Neutrophil (primary cell): ENCODE measurements at regions not wholly inside any gene's neighbourhood (a gene's known extent, or its start where the extent isn't known, plus 50 kb on each side); places are given as distances from the start of the nearest gene placed in this dataset.
"Not testable (repeated sequence)": the region's sequence is repeated elsewhere in the genome, so short reads cannot be mapped to it uniquely, and the experiment has no call there.

Experiments used
- H3K27ac ChIP-seq: fragments of 200-600 bp; sonication (generic); 2 replicates; pipeline ENCODE4 v1.5.1; 2016; ENCODE audit warnings: mild to moderate bottlenecking, moderate library complexity
- H3K27me3 ChIP-seq: fragments of 200-600 bp; sonication (generic); 2 replicates; pipeline ENCODE4 v1.6.0; 2016; ENCODE audit warnings: mild to moderate bottlenecking
- H3K36me3 ChIP-seq: fragments of 200-600 bp; sonication (generic); 2 replicates; pipeline ENCODE4 v1.5.1; 2017
- H3K4me1 ChIP-seq, 2 experiments: fragments of 200-600 bp in 1 of 2; sonication (generic) in 1 of 2; 1 replicate in 1 of 2; 2 replicates in 1 of 2; pipeline versions ENCODE4 v1.5.1 to v1.6.1; 2013 to 2016; ENCODE audit warnings: low read depth in 1 of 2, low read length in 1 of 2, mild to moderate bottlenecking in 1 of 2, moderate library complexity in 1 of 2; ENCODE audit not compliant: control insufficient read depth in 1 of 2, insufficient read depth in 1 of 2
- H3K4me3 ChIP-seq, 2 experiments: fragments of 200-600 bp in 1 of 2; sonication (generic) in 1 of 2; 1 replicate in 1 of 2; 2 replicates in 1 of 2; pipeline ENCODE4 v1.5.1; 2013 to 2016; ENCODE audit warnings: low read depth in 1 of 2, low read length in 1 of 2, mild to moderate bottlenecking in 1 of 2, moderate library complexity in 1 of 2
- H3K9me3 ChIP-seq: fragments of 200-600 bp; sonication (generic); 2 replicates; pipeline ENCODE4 v1.5.1; 2016
- TF ChIP-seq, protein P1 (sequence below): fragments of 200-600 bp; sonication (generic); IDR thresholded peaks from 2 replicates; pipeline ENCODE4 v1.5.1; 2016; ENCODE audit warnings: antibody characterized with exemption

DNA sequence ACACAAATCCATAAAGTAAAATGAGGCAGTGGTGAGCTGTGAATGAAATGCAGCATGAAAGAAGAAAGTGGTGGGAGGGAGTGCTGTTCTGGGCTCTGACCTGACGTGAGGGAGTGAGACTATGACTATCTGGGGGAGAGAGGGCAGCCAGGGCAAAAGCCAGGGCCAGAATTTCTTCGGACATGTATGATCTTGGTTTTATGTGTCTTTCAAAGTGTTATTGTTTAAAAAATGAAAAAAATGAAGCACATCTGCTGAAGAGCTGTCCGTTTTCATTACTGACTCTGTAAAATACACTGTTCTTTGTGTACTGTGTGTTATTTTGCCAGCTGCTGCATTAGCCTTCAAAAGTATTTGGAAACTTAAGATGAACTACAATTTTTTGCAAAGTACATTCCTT, 70.2 kb upstream of the KLF14 start:
- Histone ChIP-seq H3K36me3 (no peaks in the 10 kb centered on the region), H3K4me1 (no peaks in the 10 kb centered on the region), H3K27me3 (peaks cover 15% of the 10 kb centered on the region), H3K9me3 (no peaks in the 10 kb centered on the region), H3K27ac (no peak overlapping the region), H3K4me3 (no peak overlapping the region)
- TF ChIP-seq, protein P1, sequence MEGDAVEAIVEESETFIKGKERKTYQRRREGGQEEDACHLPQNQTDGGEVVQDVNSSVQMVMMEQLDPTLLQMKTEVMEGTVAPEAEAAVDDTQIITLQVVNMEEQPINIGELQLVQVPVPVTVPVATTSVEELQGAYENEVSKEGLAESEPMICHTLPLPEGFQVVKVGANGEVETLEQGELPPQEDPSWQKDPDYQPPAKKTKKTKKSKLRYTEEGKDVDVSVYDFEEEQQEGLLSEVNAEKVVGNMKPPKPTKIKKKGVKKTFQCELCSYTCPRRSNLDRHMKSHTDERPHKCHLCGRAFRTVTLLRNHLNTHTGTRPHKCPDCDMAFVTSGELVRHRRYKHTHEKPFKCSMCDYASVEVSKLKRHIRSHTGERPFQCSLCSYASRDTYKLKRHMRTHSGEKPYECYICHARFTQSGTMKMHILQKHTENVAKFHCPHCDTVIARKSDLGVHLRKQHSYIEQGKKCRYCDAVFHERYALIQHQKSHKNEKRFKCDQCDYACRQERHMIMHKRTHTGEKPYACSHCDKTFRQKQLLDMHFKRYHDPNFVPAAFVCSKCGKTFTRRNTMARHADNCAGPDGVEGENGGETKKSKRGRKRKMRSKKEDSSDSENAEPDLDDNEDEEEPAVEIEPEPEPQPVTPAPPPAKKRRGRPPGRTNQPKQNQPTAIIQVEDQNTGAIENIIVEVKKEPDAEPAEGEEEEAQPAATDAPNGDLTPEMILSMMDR: no peak

DNA sequence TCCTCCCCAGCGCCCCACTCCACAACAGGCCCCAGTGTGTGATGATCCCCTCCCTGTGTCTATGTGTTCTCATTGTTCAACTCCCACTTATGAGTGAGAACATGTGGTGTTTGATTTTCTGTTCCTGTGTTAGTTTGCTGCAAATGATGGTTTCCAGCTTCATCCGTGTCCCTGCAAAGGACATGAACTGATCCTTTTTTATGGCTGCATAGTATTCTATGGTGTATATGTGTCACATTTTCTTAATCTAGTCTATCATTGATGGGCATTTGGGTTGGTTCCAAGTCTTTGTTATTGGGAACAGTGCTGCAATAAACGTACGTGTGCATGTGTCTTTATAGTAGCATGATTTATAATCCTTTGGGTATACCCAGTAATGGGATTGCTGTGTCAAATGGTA, 78.8 kb upstream of the KLF14 start:
- H3K36me3 ChIP-seq, H3K4me3 ChIP-seq, H3K4me1 ChIP-seq, H3K27me3 ChIP-seq, H3K9me3 ChIP-seq, H3K27ac ChIP-seq: not testable (repeated sequence)

DNA sequence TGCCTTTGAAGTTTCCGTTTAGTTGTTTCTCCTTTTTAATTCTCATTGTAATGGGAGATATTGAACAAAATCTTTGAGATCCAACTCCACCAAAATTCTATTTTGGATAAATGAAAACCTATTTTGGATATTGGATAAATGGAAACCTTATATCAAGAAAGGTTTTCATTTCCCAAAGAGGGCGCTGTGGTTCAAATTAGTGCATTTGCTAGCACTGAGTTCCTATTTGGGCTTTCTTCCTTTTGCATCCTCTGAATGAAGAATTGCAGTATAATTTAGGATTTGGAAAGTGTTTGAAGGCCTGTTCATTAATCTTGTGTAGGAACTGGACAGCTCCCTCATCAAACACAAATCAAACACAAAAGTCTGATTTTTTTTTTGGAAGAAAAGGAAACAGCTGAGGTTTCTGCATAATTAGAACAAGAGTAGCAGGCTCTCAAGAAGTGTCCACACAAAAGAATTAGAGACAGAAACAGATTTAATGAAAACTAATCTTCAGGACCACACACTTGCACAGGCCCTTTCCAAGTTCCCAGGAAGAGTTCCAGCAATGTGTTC, 80.8 kb upstream of the KLF14 start:
- Histone ChIP-seq H3K27ac (no peak overlapping the region), H3K9me3 (no peaks in the 10 kb centered on the region), H3K4me3 (no peak overlapping the region), H3K36me3 (no peaks in the 10 kb centered on the region), H3K27me3 (no peaks in the 10 kb centered on the region), H3K4me1 (no peaks in the 10 kb centered on the region)
- TF ChIP-seq, protein P1: no peak

DNA sequence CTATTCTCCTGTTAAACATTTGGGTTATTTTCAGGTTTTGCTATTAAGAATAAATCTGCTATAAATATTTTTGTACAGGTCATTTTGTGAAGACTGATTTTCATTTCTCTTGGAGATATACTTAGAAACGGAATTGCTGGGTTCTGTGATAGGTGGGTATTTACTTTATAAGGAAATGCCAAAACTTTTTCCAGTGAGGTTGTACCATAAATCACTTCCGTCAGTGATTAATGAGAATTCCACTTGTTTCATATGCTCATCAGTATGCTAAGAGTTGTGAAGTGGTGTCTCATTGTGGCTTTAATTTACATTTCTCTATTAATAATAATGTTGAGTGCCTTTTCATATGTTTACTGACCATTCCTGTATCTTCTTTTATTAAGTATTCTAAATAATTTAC, 84.0 kb upstream of the KLF14 start:
- no peaks in the 10 kb centered on the region for H3K36me3 ChIP-seq
- H3K27me3 ChIP-seq: no peaks in the 10 kb centered on the region
- H3K4me1 ChIP-seq: no peaks in the 10 kb centered on the region
- no peak overlapping the region for H3K4me3 ChIP-seq
- TF ChIP-seq, protein P1: no peak
- H3K27ac ChIP-seq: no peak overlapping the region
- H3K9me3 ChIP-seq: no peaks in the 10 kb centered on the region

DNA sequence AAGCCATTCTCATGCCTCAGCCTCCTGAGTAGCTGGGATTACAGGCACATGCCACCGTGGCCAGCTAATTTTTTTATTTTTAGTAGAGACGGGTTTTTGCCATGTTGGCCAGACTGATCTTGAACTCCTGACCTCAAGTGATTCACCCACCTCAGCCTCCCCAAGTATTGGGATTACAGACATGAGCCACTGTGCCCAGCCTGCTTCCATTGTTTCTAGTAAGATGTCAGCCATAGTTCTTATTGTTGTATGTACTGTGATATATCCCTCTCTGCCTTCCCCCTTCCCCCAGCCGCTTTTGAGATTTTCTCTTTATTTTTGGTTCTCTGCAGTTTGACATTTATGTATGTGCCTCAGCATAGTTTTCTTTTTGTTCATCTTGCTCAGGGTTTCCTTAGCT, 87.9 kb upstream of the KLF14 start:
- Histone ChIP-seq H3K9me3 (peaks cover 4% of the 10 kb centered on the region), H3K27me3 (no peaks in the 10 kb centered on the region), H3K36me3 (no peaks in the 10 kb centered on the region), H3K4me3 (no peak overlapping the region), H3K4me1 (no peaks in the 10 kb centered on the region), H3K27ac (no peak overlapping the region)
- TF ChIP-seq, protein P1: no peak

DNA sequence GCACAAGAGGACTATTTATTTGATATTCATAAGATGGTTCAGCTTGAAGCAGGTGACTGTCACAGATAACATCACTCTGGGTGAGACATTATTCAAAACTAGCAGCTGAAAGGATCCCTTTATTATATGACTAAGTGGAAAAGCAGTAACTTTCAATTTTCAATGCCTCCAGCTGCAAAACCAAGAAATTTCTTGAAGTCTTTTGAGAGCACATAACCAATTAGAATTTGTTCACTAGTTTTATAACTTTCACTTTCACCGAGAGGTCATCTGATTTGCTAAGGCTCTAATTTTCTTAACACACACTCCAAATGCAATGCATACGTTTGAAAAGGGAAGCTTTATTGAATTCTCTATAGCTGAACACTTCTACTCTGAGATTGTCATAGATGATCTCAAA, 88.6 kb upstream of the KLF14 start:
- H3K27ac ChIP-seq: no peak overlapping the region
- no peaks in the 10 kb centered on the region for H3K27me3 ChIP-seq
- H3K4me3 ChIP-seq: no peak overlapping the region
- H3K4me1 ChIP-seq: no peaks in the 10 kb centered on the region
- H3K9me3 ChIP-seq: peaks cover 4% of the 10 kb centered on the region
- TF ChIP-seq, protein P1: no peak
- no peaks in the 10 kb centered on the region for H3K36me3 ChIP-seq
